GM19328 (cell line): ENCODE measurements at regions not wholly inside any gene's neighbourhood (a gene's known extent, or its start where the extent isn't known, plus 50 kb on each side); places are given as distances from the start of the nearest gene placed in this dataset.

Experiments
- ATAC-seq: cut with Tn5 transposase; IDR thresholded peaks from one replicate; pipeline ENCODE4 v1.9.1; 2021; ENCODE audit warnings: mild to moderate bottlenecking, moderate library complexity; ENCODE audit not compliant: unreplicated experiment

DNA sequence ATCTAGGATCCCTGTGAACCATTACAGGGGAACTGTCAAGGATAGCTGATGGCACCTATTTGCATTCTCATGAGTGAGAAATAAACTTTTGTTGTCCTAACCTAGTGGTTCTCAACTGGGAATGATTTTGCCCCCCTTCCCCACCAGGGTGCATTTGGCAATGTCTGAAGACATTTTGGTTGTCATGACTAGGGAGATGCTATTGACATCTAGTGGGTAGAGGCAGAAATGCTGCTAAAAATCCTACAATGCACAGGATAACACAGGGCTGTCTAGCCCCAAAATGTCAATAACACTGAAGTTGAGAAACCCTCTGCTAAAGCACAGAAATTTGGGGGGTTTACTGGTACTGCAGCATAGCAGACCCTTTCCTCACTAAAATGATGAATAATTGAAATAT lies 140.9 kb upstream of the SRRM4 start:
- no peak for ATAC-seq

DNA sequence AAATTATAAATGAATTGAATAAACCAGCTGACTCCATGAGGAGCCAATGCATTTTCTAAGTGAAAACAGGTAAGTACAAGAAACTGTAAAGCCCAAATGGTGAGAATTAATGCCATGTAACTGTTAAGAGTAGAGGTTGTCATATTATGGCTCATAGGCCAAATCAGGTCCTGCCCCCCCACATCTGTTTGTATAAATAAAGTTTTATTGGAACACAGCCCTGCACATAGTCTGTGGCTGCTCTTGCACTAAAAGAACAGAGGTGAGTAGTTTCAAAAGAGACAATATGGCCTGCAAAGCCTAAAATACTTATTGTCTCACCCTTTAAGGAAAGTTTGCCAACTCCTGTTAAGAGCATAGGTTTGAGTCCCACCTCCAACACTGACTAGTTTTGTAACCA lies 140.5 kb upstream of the SRRM4 start:
- ATAC-seq: no peak

DNA sequence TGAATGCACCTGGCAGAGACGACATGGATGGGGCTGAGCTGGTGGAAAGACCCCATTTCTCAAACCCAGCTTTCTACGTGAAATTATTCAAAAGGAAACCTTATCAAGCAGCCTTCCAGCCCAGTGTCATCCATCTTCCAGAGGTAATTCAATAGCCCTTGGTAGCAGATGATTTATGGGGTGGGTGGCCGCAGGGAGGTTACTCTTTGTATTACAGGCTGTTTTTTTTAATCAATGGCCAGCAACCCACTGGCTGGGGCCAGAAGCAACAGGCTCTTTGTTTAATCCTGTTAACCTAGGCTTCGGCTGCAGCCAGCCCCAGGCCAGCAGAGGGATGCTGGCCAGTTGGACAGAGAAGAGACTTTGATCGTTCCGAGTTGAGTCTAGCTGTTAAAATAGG lies 139.8 kb upstream of the SRRM4 start:
- no peak for ATAC-seq

DNA sequence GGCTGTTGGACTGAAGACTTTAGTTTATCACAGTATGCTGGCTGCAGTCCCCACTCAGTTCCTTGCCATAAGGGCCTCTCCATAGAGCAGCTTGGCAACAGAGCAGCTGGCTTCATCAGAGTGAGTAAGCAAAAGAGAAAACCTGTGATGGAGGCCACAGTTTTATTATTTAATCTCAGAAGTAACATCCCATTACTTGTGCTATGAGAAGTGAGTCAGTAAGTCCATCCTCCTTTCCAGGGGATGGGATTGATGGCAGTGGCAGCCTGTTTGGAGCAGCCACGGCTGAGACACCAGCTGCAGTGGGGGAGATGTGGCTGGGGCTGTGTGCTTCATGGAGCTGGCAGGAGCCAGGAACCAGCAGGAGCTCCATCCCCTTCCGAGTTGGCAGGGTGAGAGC lies 138.5 kb upstream of the SRRM4 start:
- ATAC-seq: no peak

DNA sequence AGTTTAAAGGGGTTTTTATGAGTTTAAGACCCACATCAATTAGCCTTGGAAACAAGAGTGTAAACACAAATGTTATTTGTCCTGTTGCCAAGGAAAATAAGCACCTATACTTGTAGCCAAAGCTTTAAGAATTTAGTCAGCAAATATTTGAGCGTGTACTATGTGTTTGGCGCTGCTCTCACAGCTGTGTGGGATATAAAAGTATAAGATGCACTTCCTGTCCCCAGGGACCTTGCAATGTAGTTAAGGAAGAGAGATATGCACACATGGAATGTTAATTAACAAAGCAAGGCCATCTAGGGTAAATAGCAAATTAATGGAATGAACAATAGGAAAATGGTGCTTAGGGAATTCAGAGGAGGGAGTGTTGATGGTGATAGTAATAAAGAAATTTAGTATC lies 134.9 kb upstream of the SRRM4 start:
- ATAC-seq: no peak

- ATAC-seq: no peak
Measured at GRCh38 chr12:118850244-118850825, 131.0 kb upstream of the SRRM4 start.

- ATAC-seq: no peak
Measured at GRCh38 chr12:118851891-118852290, 129.4 kb upstream of the SRRM4 start.

GRCh38 chr12:118853634-118854033 lies 127.7 kb upstream of the SRRM4 start:
- no peak for ATAC-seq

- ATAC-seq: no peak
Measured at GRCh38 chr12:118855858-118856257, 125.5 kb upstream of the SRRM4 start.

DNA sequence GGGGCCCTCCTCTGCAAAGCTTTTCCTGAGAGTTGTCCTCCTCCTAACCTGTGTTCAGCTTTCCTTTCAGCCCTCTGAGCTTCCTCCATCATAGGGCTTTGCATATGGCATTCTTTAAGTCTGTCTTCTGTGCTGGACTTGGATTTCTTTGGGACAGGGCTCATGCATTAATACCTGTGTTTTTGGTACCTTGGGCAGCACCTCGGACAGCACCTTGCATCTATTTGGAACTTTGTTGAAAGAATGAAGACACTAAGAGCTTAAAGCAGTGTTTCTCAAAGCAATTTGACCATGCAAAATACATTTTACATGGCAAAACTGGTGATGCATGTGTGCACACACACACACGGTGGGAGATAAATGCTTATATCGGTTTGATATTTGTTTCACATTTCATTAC lies 115.0 kb upstream of the SRRM4 start:
- no peak for ATAC-seq

- no peak for ATAC-seq
Measured at GRCh38 chr12:118870551-118870950, 110.8 kb upstream of the SRRM4 start.

GRCh38 chr12:118874698-118875548 lies 106.4 kb upstream of the SRRM4 start:
- no peak for ATAC-seq

DNA sequence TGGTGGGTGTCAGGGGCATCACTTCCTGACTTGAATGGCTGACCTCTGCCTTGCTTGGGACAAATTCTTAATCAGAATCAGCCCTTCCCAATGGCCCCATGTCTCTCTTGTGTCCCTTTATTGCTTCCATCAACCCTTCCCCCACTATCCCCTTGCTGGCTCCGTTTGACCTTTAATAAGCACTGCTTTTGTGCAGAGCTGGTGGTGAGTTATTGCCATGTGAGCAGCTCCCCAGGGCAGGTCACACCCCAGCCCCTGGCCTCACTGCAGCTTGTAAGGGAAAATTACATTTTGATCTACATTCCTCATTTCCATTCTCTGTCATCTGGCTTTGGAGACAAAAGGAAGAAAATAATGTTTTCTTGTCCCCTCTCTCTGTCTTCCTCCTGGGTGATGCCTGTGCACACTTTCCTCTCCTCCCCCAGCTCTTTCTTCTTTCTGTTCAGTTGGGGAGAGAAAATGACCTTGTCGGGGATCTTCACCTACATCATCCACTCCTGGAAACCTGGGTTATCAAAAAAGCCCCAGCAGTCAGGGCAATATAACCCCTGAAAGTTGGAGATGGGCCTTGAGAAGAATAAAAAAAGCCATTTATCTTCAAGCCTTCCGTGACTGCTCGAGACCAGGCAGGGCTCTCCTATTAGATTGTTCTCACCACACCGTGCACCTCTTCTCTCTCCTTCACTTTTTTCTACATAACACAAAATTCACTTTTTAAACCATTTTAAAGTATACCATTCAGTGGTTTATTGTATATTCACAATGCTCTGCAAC lies 100.4 kb upstream of the SRRM4 start:
- ATAC-seq: no peak

- ATAC-seq: no peak
Measured at GRCh38 chr12:118884226-118884625, 97.1 kb upstream of the SRRM4 start.

DNA sequence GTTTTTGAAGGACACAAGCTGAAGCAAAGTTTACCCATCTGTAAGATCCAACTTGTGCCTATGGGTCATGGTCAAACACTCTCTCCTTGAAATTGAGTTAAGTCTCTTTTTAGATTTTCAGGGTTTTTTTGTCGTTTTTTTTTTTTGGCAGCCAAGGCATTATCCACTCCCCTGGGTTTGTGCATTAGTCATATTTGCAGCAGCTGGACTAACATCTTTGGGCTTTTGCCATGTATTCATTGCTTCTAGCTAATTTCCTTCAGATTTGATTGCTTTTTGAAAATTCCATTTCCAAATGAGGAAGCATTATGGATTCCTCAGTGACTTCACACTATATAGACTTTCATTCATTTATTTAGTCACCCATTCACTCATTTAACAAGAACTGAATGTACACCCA lies 80.3 kb upstream of the SRRM4 start:
- no peak for ATAC-seq

DNA sequence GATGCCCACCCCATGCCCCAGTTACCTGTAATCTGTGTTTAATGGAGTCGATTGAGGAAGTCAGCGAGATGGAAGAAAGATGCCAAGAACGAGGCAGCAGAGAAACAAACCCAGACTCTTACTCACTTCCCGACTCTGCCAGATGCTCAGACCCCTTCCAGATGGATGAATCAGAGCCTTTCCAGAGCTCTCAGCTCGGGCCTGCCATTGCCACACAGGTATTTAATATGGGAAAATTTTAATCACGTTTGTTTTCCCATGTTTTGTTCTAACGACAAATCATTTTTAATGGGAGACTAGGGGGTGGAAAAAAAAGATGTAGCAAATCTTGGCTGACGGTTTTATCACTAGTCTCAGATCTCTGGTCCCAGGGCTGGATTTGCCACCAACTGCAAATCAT lies 72.5 kb upstream of the SRRM4 start:
- no peak for ATAC-seq

DNA sequence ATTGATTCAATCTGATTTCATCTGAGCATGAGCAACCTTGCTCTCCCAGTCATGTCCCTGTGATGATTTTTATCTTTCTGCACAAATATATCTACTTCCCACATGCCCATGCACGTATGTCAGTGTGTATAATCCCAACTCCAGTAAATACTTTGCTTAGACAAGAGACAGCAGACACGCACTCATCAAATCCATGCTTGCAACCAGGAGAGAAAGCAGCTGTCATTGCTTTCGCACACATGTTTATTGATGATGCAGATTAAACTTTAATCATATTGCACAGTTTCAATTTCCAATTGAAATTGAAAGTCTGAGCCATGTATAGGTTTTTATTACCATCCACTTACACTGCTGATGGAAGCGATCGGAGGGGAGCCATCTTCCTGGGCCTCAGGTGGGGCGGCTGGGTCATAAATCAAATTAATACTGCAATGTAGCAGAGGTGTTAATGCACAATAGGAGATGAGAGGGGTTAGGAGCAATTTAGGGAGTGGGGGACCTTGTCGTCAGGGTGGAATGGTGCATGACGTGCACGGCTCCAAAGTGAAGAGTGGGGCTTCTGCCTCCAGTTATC lies 68.6 kb upstream of the SRRM4 start:
- ATAC-seq: no peak

- no peak for ATAC-seq
Measured at GRCh38 chr12:118921761-118922160, 59.6 kb upstream of the SRRM4 start.

- no peak for ATAC-seq
Measured at GRCh38 chr12:118922405-118922804, 58.9 kb upstream of the SRRM4 start.

- ATAC-seq: no peak
Measured at GRCh38 chr12:118925407-118925806, 55.9 kb upstream of the SRRM4 start.

- no peak for ATAC-seq
Measured at GRCh38 chr12:118925826-118926225, 55.5 kb upstream of the SRRM4 start.
